ENCODE measurements at regions not wholly inside any gene's neighbourhood (a gene's known extent, or its start where the extent isn't known, plus 50 kb on each side); places are given as distances from the start of the nearest gene placed in this dataset.

- TF ChIP-seq CTCF (IDR thresholded peaks at IDR 0.05; ENCODE audit: low read depth, low read length, missing control alignments) = no peak
- no peak for DNase-seq (ENCODE audit: extremely low read depth, low read depth)
- no peak overlapping the region for H3K4me3 ChIP-seq (replicated peaks; ENCODE audit: low read depth, low read length)
Observed at GRCh38 chr3:55369141-55369847, 117.8 kb downstream of the WNT5A start.

- H3K4me3 ChIP-seq (replicated peaks; ENCODE audit: low read depth, low read length) = no peak overlapping the region
- no peak for DNase-seq (ENCODE audit: extremely low read depth, low read depth)
- no peak for TF ChIP-seq CTCF (IDR thresholded peaks at IDR 0.05; ENCODE audit: low read depth, low read length, missing control alignments)
Observed at GRCh38 chr3:55368366-55368765, 118.7 kb downstream of the WNT5A start.

DNA sequence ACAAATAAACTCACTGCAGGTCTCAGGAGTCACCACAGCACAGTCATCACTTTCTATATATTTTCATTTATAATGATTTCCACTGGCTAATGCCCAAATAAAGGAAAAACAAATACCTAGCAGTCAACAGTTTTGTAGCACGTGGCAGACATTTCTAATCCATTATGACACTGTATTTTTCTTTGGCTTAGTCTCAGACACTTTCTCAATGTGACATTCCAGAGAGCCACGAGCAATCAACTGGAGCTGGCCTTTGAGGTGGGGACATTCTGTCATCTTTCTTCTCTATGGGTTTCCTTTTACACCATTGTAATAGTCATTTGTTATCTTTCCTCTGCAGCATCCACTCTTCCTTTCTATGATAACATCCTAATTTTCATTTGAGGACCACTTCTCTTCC, 119.7 kb downstream of the WNT5A start:
- TF ChIP-seq CTCF (IDR thresholded peaks at IDR 0.05; ENCODE audit: low read depth, low read length, missing control alignments) = no peak
- no peak for DNase-seq (ENCODE audit: extremely low read depth, low read depth)
- H3K4me3 ChIP-seq (replicated peaks; ENCODE audit: low read depth, low read length) = no peak overlapping the region

GRCh38 chr3:55364421-55364820, 122.7 kb downstream of the WNT5A start:
- H3K4me3 ChIP-seq (replicated peaks; ENCODE audit: low read depth, low read length) = no peak overlapping the region
- no peak for DNase-seq (ENCODE audit: extremely low read depth, low read depth)
- TF ChIP-seq CTCF (IDR thresholded peaks at IDR 0.05; ENCODE audit: low read depth, low read length, missing control alignments) = no peak

DNA sequence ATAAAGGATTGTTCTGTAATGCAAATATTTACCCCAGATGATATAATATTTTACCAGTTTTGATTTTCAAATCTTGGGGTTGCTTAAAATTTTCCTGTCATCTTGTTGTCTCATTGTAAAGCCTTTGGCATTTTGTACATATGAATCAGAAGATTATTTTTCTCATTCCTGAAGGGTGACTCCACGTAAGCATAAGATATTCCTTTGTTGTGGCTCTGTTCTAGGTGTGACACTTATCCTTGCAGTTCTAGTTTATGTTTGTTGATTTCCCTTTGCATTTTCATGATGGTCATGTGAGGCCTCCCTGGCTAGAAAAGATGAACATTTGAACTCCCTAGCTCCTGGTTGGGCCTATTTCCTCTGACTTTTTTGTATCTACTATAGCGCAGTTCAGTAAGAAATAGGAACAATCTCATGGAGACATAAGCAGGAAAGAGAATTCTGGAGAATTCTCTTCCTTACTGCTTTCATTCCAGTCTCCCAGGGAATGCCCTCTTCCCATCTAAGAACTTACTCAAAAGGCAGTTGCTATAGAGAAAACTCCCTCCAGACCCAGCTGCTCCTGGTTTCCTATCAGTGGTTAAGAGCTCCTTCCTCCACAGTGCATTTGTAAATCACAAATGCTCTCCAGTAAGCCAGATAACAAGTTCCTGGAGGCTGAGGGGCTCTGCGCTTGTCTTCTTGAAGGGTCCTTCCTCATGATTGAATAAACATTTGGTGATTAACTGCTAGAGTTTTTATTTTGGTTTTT, 124.7 kb downstream of the WNT5A start:
- TF ChIP-seq CTCF (IDR thresholded peaks at IDR 0.05; ENCODE audit: low read depth, low read length, missing control alignments) = no peak
- no peak for DNase-seq (ENCODE audit: extremely low read depth, low read depth)
- H3K4me3 ChIP-seq (replicated peaks; ENCODE audit: low read depth, low read length) = no peak overlapping the region

DNA sequence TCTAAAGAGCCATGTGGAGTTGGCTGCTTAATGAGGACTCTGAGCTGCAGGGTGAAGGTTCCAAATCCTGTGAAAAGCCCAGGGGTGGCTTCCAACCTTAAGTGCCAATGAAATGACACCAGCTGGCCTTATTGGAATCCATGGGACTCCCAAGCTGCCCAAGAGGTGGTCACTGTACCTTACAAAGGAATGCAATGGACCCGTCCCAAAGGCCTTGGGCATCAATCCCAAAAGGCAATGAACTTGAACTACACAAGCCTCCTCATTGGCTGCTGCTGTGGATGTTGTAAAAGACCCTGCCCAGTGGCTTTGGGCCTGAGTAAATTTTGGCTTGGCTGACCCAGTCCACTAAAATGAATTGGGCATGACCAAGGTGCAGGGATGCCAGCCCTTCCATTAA, 129.3 kb downstream of the WNT5A start:
- no peak for DNase-seq (ENCODE audit: extremely low read depth, low read depth)
- no peak for TF ChIP-seq CTCF (IDR thresholded peaks at IDR 0.05; ENCODE audit: low read depth, low read length, missing control alignments)
- no peak overlapping the region for H3K4me3 ChIP-seq (replicated peaks; ENCODE audit: low read depth, low read length)
